ENCODE measurements at regions not wholly inside any gene's neighbourhood (a gene's known extent, or its start where the extent isn't known, plus 50 kb on each side); places are given as distances from the start of the nearest gene placed in this dataset.

DNA sequence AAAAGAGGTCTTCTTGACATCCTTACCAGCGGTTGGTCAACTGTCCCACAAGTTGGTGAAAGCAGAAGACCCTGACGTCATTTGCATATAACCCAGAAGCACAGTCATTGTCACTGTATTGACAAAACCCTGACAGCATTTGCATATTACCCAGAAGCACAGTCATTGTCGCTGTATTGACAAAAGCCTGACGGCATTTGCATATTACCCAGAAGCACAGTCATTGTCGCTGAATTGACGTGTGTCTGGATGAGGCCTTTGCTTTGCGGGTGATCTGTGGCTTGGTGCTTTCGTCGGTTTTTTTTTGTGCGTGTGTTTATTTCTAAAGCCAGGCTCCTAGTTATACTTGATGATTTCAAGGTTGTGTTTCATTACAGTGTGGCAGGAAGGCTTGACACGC lies 1145.2 kb downstream of the BRD1 start:
- Histone ChIP-seq H3K79me1 (ENCODE audit: low read depth in 1 of 2, low read length in 2 of 2) (no peaks in the 10 kb centered on the region), H4K8ac (ENCODE audit: low read depth in 2 of 2, low read length in 2 of 2) (no peak overlapping the region), H3K4me2 (ENCODE audit: low read depth, low read length) (no peak overlapping the region), H4K5ac (ENCODE audit: low read depth, low read length) (no peak overlapping the region), H3K56ac (ENCODE audit: extremely low read depth, insufficient read depth, low read length) (no peak overlapping the region), H2AK5ac (ENCODE audit: low read depth, low read length) (no peak overlapping the region), H2AK9ac (replicated peaks; ENCODE audit: low read depth, low read length, poor library complexity) (no peak overlapping the region), H3K27me3 (ENCODE audit: control insufficient read depth, insufficient read depth, low read length) (no peaks in the 10 kb centered on the region), H3K27ac (ENCODE audit: insufficient read depth, low read length) (no peak overlapping the region), H3K36me3 (ENCODE audit: control insufficient read depth, insufficient read depth, low read length) (no peaks in the 10 kb centered on the region), H3K18ac (ENCODE audit: low read depth, low read length) (no peak overlapping the region), H3K23ac (ENCODE audit: low read depth, low read length) (no peak overlapping the region), H4K91ac (ENCODE audit: insufficient read depth, low read depth, low read length) (no peak overlapping the region), H2BK20ac (ENCODE audit: low read depth, low read length) (no peak overlapping the region), H3K9me3 (ENCODE audit: control insufficient read depth, insufficient read depth, low read length) (peaks cover 51% of the 10 kb centered on the region), H3K4ac (ENCODE audit: low read depth, low read length) (no peak overlapping the region), H2AFZ (replicated peaks; ENCODE audit: low read length, poor library complexity) (no peak overlapping the region), H2BK120ac (ENCODE audit: low read depth, low read length) (no peak overlapping the region), H3K4me1 (ENCODE audit: control insufficient read depth, insufficient read depth, low read length) (no peaks in the 10 kb centered on the region), H3K14ac (replicated peaks; ENCODE audit: low read depth, low read length) (no peak overlapping the region), H3K4me3 (ENCODE audit: insufficient read depth, low read depth, low read length) (no peak overlapping the region), H2BK5ac (ENCODE audit: low read depth, low read length, poor library complexity, severe bottlenecking) (no peak overlapping the region), H2BK15ac (ENCODE audit: low read depth, low read length) (no peak overlapping the region), H4K20me1 (ENCODE audit: insufficient read depth, low read length) (no peaks in the 10 kb centered on the region), H3K9ac (ENCODE audit: low read depth, low read length) (no peak overlapping the region), H3K9me1 (ENCODE audit: insufficient read depth, low read length) (no peaks in the 10 kb centered on the region)
- ATAC-seq (ENCODE audit: low read depth), result no peak
- TF ChIP-seq POLR2A (IDR thresholded peaks at IDR 0.05; ENCODE audit: low read depth, low read length) (no peak), RCOR1 (IDR thresholded peaks at IDR 0.05; ENCODE audit: insufficient replicate concordance, low read length) (no peak), NFE2L2 (IDR thresholded peaks at IDR 0.05; ENCODE audit: low read depth, low read length) (no peak), RFX5 (IDR thresholded peaks at IDR 0.05; ENCODE audit: low read depth, low read length) (no peak), FOS (IDR thresholded peaks at IDR 0.05; ENCODE audit: low read depth, low read length) (no peak), MAFK (IDR thresholded peaks at IDR 0.05; ENCODE audit: low read depth, low read length) (no peak), SMC3 (IDR thresholded peaks at IDR 0.05; ENCODE audit: low read depth, low read length) (no peak), CEBPB (IDR thresholded peaks at IDR 0.05; ENCODE audit: low read depth, low read length) (no peak), RAD21 (IDR thresholded peaks at IDR 0.05; ENCODE audit: low read length) (no peak), CHD1 (IDR thresholded peaks at IDR 0.05; ENCODE audit: low read depth, low read length) (no peak), MXI1 (IDR thresholded peaks at IDR 0.05; ENCODE audit: borderline replicate concordance, low read depth, low read length) (no peak), MAZ (IDR thresholded peaks at IDR 0.05; ENCODE audit: borderline replicate concordance, low read depth, low read length) (no peak), BHLHE40 (IDR thresholded peaks at IDR 0.05; ENCODE audit: low read depth, low read length) (no peak)
- TF ChIP-seq, protein P1, sequence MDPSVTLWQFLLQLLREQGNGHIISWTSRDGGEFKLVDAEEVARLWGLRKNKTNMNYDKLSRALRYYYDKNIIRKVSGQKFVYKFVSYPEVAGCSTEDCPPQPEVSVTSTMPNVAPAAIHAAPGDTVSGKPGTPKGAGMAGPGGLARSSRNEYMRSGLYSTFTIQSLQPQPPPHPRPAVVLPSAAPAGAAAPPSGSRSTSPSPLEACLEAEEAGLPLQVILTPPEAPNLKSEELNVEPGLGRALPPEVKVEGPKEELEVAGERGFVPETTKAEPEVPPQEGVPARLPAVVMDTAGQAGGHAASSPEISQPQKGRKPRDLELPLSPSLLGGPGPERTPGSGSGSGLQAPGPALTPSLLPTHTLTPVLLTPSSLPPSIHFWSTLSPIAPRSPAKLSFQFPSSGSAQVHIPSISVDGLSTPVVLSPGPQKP (IDR thresholded peaks at IDR 0.05; ENCODE audit: borderline replicate concordance, low read depth, low read length), result no peak
- TF ChIP-seq, protein P2, sequence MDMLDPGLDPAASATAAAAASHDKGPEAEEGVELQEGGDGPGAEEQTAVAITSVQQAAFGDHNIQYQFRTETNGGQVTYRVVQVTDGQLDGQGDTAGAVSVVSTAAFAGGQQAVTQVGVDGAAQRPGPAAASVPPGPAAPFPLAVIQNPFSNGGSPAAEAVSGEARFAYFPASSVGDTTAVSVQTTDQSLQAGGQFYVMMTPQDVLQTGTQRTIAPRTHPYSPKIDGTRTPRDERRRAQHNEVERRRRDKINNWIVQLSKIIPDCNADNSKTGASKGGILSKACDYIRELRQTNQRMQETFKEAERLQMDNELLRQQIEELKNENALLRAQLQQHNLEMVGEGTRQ (IDR thresholded peaks at IDR 0.05; ENCODE audit: low read depth, low read length), result no peak
- TF ChIP-seq, protein P3, sequence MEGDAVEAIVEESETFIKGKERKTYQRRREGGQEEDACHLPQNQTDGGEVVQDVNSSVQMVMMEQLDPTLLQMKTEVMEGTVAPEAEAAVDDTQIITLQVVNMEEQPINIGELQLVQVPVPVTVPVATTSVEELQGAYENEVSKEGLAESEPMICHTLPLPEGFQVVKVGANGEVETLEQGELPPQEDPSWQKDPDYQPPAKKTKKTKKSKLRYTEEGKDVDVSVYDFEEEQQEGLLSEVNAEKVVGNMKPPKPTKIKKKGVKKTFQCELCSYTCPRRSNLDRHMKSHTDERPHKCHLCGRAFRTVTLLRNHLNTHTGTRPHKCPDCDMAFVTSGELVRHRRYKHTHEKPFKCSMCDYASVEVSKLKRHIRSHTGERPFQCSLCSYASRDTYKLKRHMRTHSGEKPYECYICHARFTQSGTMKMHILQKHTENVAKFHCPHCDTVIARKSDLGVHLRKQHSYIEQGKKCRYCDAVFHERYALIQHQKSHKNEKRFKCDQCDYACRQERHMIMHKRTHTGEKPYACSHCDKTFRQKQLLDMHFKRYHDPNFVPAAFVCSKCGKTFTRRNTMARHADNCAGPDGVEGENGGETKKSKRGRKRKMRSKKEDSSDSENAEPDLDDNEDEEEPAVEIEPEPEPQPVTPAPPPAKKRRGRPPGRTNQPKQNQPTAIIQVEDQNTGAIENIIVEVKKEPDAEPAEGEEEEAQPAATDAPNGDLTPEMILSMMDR (conservative IDR thresholded peaks at IDR 0.05; ENCODE audit: low read depth, low read length), result no peak
- POLR2A ChIA-PET (ENCODE audit: unreplicated experiment), result no interaction called here
- dilution Hi-C loops (cut with HindIII; ENCODE audit: low sequenced_read_pairs, unreplicated experiment) (no loop called here), intact Hi-C loops (cut with micrococcal nuclease) (no loop called here), in situ Hi-C loops (cut with MboI; ENCODE audit: low sequenced_read_pairs) (no loop called here)
- BruUV-seq (replicated peaks), result no TSS peak
- WGBS, 2 experiments (ENCODE audit: extremely low coverage in 2 of 2, insufficient read length in 1 of 2), result 37% methylated on average over 3 of the region's 11 CpGs; no CpG with 5 or more reads in 1 of the 2 experiments
- CTCF ChIA-PET, result no interaction called here
- no peak for DNase-seq

Measured in IMR-90 (cell line).